Endodermal cell (in vitro differentiated cells): ENCODE measurements at regions not wholly inside any gene's neighbourhood (a gene's known extent, or its start where the extent isn't known, plus 50 kb on each side); places are given as distances from the start of the nearest gene placed in this dataset.

Experiments
- DNase-seq: peaks from one replicate; pipeline ENCODE4 v3.0.0-alpha.2; 2017
- H3K27ac ChIP-seq: 2 replicates; pipeline ENCODE4 v1.5.1; 2013; ENCODE audit warnings: mild to moderate bottlenecking, low read depth, low read length, moderate library complexity
- H3K27me3 ChIP-seq: 2 replicates; pipeline ENCODE4 v1.6.1; 2013; ENCODE audit warnings: mild to moderate bottlenecking, low read length, moderate library complexity; ENCODE audit not compliant: insufficient read depth, control insufficient read depth, poor library complexity, severe bottlenecking
- H3K36me3 ChIP-seq: 2 replicates; pipeline ENCODE4 v1.7.0; 2013; ENCODE audit warnings: mild to moderate bottlenecking, low read length, moderate library complexity; ENCODE audit not compliant: control insufficient read depth, insufficient read depth
- H3K4me1 ChIP-seq: one replicate; pipeline ENCODE4 v1.7.0; 2013; ENCODE audit warnings: low read length; ENCODE audit not compliant: control insufficient read depth, insufficient read depth
- H3K4me3 ChIP-seq: 2 replicates; pipeline ENCODE4 v1.5.1; 2013; ENCODE audit warnings: mild to moderate bottlenecking, low read length, moderate library complexity
- H3K9ac ChIP-seq: 2 replicates; pipeline ENCODE4 v1.6.1; 2013; ENCODE audit warnings: mild to moderate bottlenecking, low read length, moderate library complexity; ENCODE audit not compliant: poor library complexity, severe bottlenecking; ENCODE audit errors: extremely low read depth
- H3K9me3 ChIP-seq: 2 replicates; pipeline ENCODE4 v1.6.1; 2013; ENCODE audit warnings: mild to moderate bottlenecking, low read length, moderate library complexity; ENCODE audit not compliant: control insufficient read depth
- H3K27ac Mint-ChIP-seq: 2 replicates; pipeline ENCODE4 v1.8.0; 2020; ENCODE audit warnings: mixed read lengths
- H3K27me3 Mint-ChIP-seq: 2 replicates; pipeline ENCODE4 v1.8.0; 2021; ENCODE audit warnings: mild to moderate bottlenecking, mixed read lengths; ENCODE audit not compliant: insufficient read depth
- H3K36me3 Mint-ChIP-seq: 2 replicates; pipeline ENCODE4 v1.8.0; 2020; ENCODE audit warnings: low read depth, mixed read lengths
- H3K4me1 Mint-ChIP-seq: 2 replicates; pipeline ENCODE4 v1.8.0; 2020; ENCODE audit warnings: mixed read lengths
- H3K4me3 Mint-ChIP-seq: 2 replicates; pipeline ENCODE4 v1.8.0; 2020; ENCODE audit warnings: mild to moderate bottlenecking, moderate library complexity, mixed read lengths
- H3K9me3 Mint-ChIP-seq: 2 replicates; pipeline ENCODE4 v1.8.0; 2020; ENCODE audit warnings: mild to moderate bottlenecking, mixed read lengths
- CTCF ChIP-seq: fragments of 200-600 bp; sonication (generic); conservative IDR thresholded peaks from 2 replicates; pipeline ENCODE4 v1.5.0; 2021; ENCODE audit warnings: antibody characterized with exemption, mild to moderate bottlenecking
- WGBS, 2 experiments: methylation state at CpG; one replicate each; pipeline versions ENCODE4 v1.1.5 to v1.1.7; 2013; ENCODE audit warnings: missing lambda C conversion rate in 2 of 2, mixed read lengths in 1 of 2; ENCODE audit not compliant: insufficient coverage in 1 of 2, insufficient read length in 1 of 2; 5-methylcytosine and 5-hydroxymethylcytosine counted together

- Histone ChIP-seq H3K27ac (no peak overlapping the region), H3K9me3 (no peaks in the 10 kb centered on the region), H3K4me3 (no peak overlapping the region), H3K9ac (no peak overlapping the region), H3K36me3 (no peaks in the 10 kb centered on the region), H3K27me3 (no peaks in the 10 kb centered on the region), H3K4me1 (no peaks in the 10 kb centered on the region)
- H3K27ac Mint-ChIP-seq = no peak overlapping the region
- H3K4me1 Mint-ChIP-seq = no peaks in the 10 kb centered on the region
- no peaks in the 10 kb centered on the region for H3K27me3 Mint-ChIP-seq
- no peaks in the 10 kb centered on the region for H3K9me3 Mint-ChIP-seq
- no peaks in the 10 kb centered on the region for H3K36me3 Mint-ChIP-seq
- 95 to 97% methylated on average over 4 to 5 of the region's 5 CpGs for WGBS, 2 experiments
- DNase-seq = no peak
- H3K4me3 Mint-ChIP-seq = no peak overlapping the region
- TF ChIP-seq CTCF = no peak
Observed at GRCh38 chr3:87125116-87125515, 102.0 kb upstream of the CHMP2B start.

- Mint-ChIP-seq H3K4me1 (no peaks in the 10 kb centered on the region), H3K36me3 (no peaks in the 10 kb centered on the region), H3K27me3 (no peaks in the 10 kb centered on the region), H3K27ac (no peak overlapping the region), H3K9me3 (no peaks in the 10 kb centered on the region), H3K4me3 (no peak overlapping the region)
- Histone ChIP-seq H3K27ac (no peak overlapping the region), H3K4me3 (no peak overlapping the region), H3K36me3 (no peaks in the 10 kb centered on the region), H3K4me1 (no peaks in the 10 kb centered on the region), H3K9ac (no peak overlapping the region), H3K27me3 (no peaks in the 10 kb centered on the region), H3K9me3 (no peaks in the 10 kb centered on the region)
- DNase-seq = no peak
- no peak for TF ChIP-seq CTCF
Observed at GRCh38 chr3:87122766-87123165, 104.3 kb upstream of the CHMP2B start.

DNA sequence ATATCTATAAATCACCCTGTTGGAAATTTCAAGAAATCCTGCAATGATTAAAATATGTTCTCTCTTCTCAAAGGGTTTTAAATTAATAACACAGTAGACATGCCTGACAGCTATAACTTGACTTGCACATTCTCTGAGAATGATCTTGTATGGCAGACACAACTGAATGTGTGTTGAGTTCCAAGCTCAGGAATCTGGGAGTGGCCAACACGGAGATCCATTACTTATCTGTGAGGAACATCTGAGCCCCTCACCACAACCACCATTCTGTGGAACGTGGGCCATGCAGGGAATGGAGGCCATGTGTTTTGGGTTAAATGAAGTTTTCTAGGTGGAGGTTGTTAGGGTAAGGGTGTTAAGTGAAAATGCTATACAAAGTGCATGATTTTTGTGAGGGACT lies 105.3 kb upstream of the CHMP2B start:
- 78% methylated on average over 2 of the region's 2 CpGs; no CpG with 5 or more reads in 1 of the 2 experiments for WGBS, 2 experiments
- H3K9ac ChIP-seq = no peak overlapping the region
- H3K4me3 ChIP-seq = no peak overlapping the region
- H3K36me3 Mint-ChIP-seq = no peaks in the 10 kb centered on the region
- no peak overlapping the region for H3K27ac Mint-ChIP-seq
- no peak for DNase-seq
- H3K27ac ChIP-seq = no peak overlapping the region
- H3K4me3 Mint-ChIP-seq = no peak overlapping the region
- no peaks in the 10 kb centered on the region for H3K27me3 ChIP-seq
- no peaks in the 10 kb centered on the region for H3K9me3 ChIP-seq
- H3K27me3 Mint-ChIP-seq = no peaks in the 10 kb centered on the region
- TF ChIP-seq CTCF = no peak
- no peaks in the 10 kb centered on the region for H3K9me3 Mint-ChIP-seq
- no peaks in the 10 kb centered on the region for H3K4me1 Mint-ChIP-seq
- no peaks in the 10 kb centered on the region for H3K36me3 ChIP-seq
- H3K4me1 ChIP-seq = no peaks in the 10 kb centered on the region
